ENCODE measurements at regions not wholly inside any gene's neighbourhood (a gene's known extent, or its start where the extent isn't known, plus 50 kb on each side); places are given as distances from the start of the nearest gene placed in this dataset.

- in situ Hi-C loops (cut with MboI; ENCODE audit: low pct_unique_long_range_greater_than_20kb, low sequenced_read_pairs, unreplicated experiment): no loop called here
- DNase-seq (ENCODE audit: low spot score): no peak
- no peak for TF ChIP-seq CTCF (IDR thresholded peaks at IDR 0.05; ENCODE audit: extremely low read depth, insufficient read depth, missing control alignments)
Observed at GRCh38 chr9:108108280-108108851, 618.8 kb upstream of the KLF4 start.

GRCh38 chr9:108105885-108106284 is 616.3 kb upstream of the KLF4 start:
- TF ChIP-seq CTCF (IDR thresholded peaks at IDR 0.05; ENCODE audit: extremely low read depth, insufficient read depth, missing control alignments): no peak
- in situ Hi-C loops (cut with MboI; ENCODE audit: low pct_unique_long_range_greater_than_20kb, low sequenced_read_pairs, unreplicated experiment): no loop called here
- no peak for DNase-seq (ENCODE audit: low spot score)

- in situ Hi-C loops (cut with MboI; ENCODE audit: low pct_unique_long_range_greater_than_20kb, low sequenced_read_pairs, unreplicated experiment): no loop called here
Observed at GRCh38 chr9:108104991-108105390, 615.4 kb upstream of the KLF4 start.

GRCh38 chr9:108103046-108103693 is 613.6 kb upstream of the KLF4 start:
- in situ Hi-C loops (cut with MboI; ENCODE audit: low pct_unique_long_range_greater_than_20kb, low sequenced_read_pairs, unreplicated experiment): no loop called here
- TF ChIP-seq CTCF (IDR thresholded peaks at IDR 0.05; ENCODE audit: extremely low read depth, insufficient read depth, missing control alignments): no peak
- no peak for DNase-seq (ENCODE audit: low spot score)

More at GRCh38 chr9:108104991-108105390, 615.4 kb upstream of the KLF4 start:
- no peak for TF ChIP-seq CTCF (IDR thresholded peaks at IDR 0.05; ENCODE audit: extremely low read depth, insufficient read depth, missing control alignments)
- no peak for DNase-seq (ENCODE audit: low spot score)

GRCh38 chr9:108101410-108101809 is 611.8 kb upstream of the KLF4 start:
- no peak for DNase-seq (ENCODE audit: low spot score)
- in situ Hi-C loops (cut with MboI; ENCODE audit: low pct_unique_long_range_greater_than_20kb, low sequenced_read_pairs, unreplicated experiment): no loop called here
- no peak for TF ChIP-seq CTCF (IDR thresholded peaks at IDR 0.05; ENCODE audit: extremely low read depth, insufficient read depth, missing control alignments)

- TF ChIP-seq CTCF (IDR thresholded peaks at IDR 0.05; ENCODE audit: extremely low read depth, insufficient read depth, missing control alignments): no peak
- DNase-seq (ENCODE audit: low spot score): no peak
- in situ Hi-C loops (cut with MboI; ENCODE audit: low pct_unique_long_range_greater_than_20kb, low sequenced_read_pairs, unreplicated experiment): no loop called here
Observed at GRCh38 chr9:108100571-108100970, 611.0 kb upstream of the KLF4 start.
